ENCODE measurements at regions not wholly inside any gene's neighbourhood (a gene's known extent, or its start where the extent isn't known, plus 50 kb on each side); places are given as distances from the start of the nearest gene placed in this dataset.

GRCh38 chr6:139712830-139713229, 338.4 kb upstream of the CITED2 start:
- TF ChIP-seq, protein P1, sequence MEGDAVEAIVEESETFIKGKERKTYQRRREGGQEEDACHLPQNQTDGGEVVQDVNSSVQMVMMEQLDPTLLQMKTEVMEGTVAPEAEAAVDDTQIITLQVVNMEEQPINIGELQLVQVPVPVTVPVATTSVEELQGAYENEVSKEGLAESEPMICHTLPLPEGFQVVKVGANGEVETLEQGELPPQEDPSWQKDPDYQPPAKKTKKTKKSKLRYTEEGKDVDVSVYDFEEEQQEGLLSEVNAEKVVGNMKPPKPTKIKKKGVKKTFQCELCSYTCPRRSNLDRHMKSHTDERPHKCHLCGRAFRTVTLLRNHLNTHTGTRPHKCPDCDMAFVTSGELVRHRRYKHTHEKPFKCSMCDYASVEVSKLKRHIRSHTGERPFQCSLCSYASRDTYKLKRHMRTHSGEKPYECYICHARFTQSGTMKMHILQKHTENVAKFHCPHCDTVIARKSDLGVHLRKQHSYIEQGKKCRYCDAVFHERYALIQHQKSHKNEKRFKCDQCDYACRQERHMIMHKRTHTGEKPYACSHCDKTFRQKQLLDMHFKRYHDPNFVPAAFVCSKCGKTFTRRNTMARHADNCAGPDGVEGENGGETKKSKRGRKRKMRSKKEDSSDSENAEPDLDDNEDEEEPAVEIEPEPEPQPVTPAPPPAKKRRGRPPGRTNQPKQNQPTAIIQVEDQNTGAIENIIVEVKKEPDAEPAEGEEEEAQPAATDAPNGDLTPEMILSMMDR (IDR thresholded peaks at IDR 0.05; ENCODE audit: insufficient read depth, low read depth, low read length, missing control alignments): no peak
- DNase-seq (ENCODE audit: low read depth): no peak
- no peak overlapping the region for H3K4me3 ChIP-seq (ENCODE audit: low read length)

DNA sequence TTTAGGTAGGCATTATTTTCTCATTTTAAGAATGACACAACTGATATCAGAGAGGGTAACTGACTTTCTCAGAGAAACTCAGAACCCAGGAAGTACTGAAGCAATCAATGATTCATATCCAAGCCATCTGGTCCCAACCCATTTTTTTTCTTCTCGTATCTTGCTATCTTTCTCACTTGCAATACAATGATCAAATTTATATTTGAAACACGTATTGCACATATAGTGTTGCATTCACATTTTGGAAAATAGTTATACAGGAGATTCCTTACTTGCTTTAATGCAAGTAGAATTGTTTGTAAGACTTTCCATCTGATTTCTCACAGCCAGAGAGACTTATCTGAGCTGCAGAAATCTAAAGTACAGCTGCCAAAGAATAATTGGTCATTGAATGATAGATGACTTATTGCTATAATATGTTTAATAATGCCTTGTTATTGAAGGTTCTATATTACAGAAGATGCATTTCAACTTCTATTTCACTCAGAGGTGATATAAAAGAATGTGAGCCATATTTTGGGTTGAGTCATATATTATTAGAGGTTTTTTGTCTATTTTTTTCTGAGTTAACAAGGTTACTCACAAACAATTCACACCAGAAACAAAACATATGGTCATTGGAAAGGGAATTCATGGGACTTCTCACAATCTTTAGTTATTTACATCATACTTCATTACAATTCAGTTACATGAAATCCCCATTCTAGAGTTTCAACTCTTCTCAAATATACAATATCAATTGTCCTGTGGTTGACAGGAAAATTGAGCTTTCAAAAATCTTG, 337.5 kb upstream of the CITED2 start:
- peak; percentile 76 for DNase-seq (ENCODE audit: low read depth)
- TF ChIP-seq, protein P1 (IDR thresholded peaks at IDR 0.05; ENCODE audit: insufficient read depth, low read depth, low read length, missing control alignments): no peak
- H3K4me3 ChIP-seq (ENCODE audit: low read length): no peak overlapping the region

DNA sequence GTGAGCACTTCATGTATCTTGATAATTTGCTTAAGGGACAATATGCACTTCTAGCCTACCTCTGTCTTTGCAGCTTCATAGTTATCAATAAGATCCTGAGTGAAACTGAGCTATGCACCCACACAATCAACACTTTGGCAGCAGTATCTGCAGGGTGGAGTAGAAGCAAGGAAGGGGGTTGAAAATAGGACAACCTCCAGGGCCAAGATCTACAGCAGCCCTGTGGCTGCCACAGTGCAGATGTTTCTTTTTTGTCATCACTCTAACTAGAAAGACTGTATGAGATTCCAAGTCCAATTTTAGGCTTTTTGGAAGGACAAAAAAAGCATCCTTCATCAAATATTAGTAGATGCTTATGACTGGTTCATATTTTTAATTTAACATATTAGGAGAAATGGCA, 336.1 kb upstream of the CITED2 start:
- DNase-seq (ENCODE audit: low read depth): no peak
- no peak overlapping the region for H3K4me3 ChIP-seq (ENCODE audit: low read length)
- TF ChIP-seq, protein P1 (IDR thresholded peaks at IDR 0.05; ENCODE audit: insufficient read depth, low read depth, low read length, missing control alignments): no peak

DNA sequence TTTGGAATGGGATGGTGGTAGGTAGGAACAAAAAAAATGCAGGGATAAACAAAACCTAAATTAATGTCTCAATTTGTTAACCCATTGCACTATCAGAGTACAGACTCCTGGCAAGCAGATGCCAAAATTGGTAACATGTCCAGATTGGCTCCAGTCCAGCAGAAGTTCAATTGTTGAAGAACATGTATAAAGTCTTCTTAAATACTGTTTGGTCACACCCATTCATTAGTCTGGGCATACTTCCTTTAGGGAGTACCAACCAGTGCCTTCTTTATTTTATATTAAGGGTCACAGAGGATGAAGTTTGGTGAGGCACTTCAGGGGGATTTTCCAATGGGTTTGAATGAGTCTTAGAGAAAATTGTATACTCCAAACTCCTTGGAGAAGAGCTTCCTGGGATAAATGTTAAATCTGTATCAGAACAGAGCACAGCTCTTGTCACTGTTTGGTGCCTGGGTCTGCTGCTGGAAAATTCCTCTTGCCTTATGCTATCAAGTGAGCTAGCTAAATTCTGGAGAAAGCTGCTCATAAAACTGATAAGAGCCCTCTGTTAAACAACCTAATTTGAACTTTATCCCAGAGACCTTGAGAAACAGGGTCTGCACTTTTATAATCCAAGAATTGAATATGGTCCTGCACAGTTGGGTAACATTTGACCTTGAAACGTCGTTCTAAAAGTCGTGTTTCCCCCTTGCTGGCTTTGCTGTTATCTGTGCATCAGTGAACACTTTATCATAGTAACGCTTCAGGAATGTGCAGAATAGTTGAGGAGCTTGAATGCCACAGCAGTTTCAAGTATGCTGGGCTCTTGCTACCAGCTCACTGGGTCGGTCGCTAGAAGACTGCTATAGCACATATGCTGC, 334.1 kb upstream of the CITED2 start:
- DNase-seq (ENCODE audit: low read depth): peak; percentile 39
- TF ChIP-seq, protein P1 (IDR thresholded peaks at IDR 0.05; ENCODE audit: insufficient read depth, low read depth, low read length, missing control alignments): no peak
- no peak overlapping the region for H3K4me3 ChIP-seq (ENCODE audit: low read length)

- no peak for DNase-seq (ENCODE audit: low read depth)
- TF ChIP-seq, protein P1 (IDR thresholded peaks at IDR 0.05; ENCODE audit: insufficient read depth, low read depth, low read length, missing control alignments): no peak
- H3K4me3 ChIP-seq (ENCODE audit: low read length): no peak overlapping the region
Observed at GRCh38 chr6:139706912-139707311, 332.5 kb upstream of the CITED2 start.

DNA sequence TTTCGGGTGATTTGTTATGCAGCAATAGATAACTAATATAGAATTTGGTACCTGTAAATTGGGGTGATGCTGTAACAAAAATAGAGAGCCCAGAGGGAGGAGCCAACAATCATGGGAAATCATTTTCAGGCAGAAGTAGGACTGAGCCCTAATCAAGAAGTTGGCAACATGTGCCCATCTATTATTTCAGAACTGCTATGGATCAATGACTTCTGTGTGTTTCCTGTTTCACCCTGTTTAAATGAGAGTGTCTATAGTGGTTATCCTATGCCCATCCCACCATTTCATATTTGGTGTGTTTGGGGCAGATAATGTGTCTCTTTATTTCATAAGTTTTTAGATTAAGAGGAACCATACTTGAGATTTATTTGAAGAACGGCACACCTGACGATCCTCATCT, 330.8 kb upstream of the CITED2 start:
- TF ChIP-seq, protein P1 (IDR thresholded peaks at IDR 0.05; ENCODE audit: insufficient read depth, low read depth, low read length, missing control alignments): no peak
- no peak for DNase-seq (ENCODE audit: low read depth)
- H3K4me3 ChIP-seq (ENCODE audit: low read length): no peak overlapping the region

Data from epithelial cell of esophagus (primary cell).